Cerebellar nuclear complex (tissue), 1 donor: ENCODE measurements at regions not wholly inside any gene's neighbourhood (a gene's known extent, or its start where the extent isn't known, plus 50 kb on each side); places are given as distances from the start of the nearest gene placed in this dataset.
A peak's percentile ranks its signal among the peaks of the same experiment; 100 is the strongest.

Experiments
- DNase-seq, 2 experiments: peaks; one replicate each; lab custom pipeline; 2025; lab: John Stamatoyannopoulos, UW

GRCh38 chr14:97873291-97873690 is 1076.1 kb downstream of the VRK1 start:
- DNase-seq, result no peak

- no peak for DNase-seq
Measured at GRCh38 chr14:97874394-97874793, 1077.2 kb downstream of the VRK1 start.

- no peak for DNase-seq
Measured at GRCh38 chr14:97878206-97878605, 1081.0 kb downstream of the VRK1 start.

DNA sequence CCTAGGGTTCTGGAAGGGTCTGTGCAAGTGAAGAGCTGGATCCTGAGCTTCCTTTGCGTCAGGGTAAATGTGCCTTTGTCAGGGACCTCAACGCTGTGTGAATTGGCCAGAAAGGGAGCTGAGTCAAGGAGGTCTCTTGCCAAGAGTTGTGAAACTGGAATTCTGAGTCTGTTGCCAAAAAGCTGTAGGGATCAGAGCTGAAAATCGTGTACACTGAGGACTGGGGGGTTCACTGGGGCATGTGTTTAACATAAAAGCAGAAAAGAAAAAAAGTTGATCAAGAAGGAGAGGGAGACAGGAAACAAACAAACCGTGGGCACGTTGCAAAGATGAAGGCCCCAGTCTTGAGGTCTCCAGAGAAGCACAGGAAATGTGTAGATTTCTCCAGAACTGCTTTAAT is 1081.5 kb downstream of the VRK1 start:
- DNase-seq, result no peak

DNA sequence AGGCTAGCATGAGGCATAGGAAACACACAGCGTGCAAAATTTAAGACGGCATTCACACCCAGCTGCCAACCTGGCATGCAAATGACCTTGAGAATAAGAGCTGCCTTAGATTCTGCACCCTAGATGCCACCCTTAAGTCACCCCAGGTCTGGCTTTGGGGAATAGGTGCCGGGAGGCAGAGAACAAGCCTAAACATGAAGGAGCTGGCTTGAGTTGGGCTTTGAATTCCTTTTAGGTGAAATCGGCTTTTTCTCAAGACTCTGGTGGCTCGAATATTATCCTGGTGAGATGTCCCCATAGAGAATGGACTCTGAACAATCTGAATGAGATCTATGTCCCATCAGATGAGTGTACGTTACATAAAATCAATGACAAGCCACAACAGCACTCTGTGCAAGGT is 1090.5 kb downstream of the VRK1 start:
- no peak for DNase-seq

- peak; percentile 9 to 29 for DNase-seq
Measured at GRCh38 chr14:97888331-97888730, 1091.1 kb downstream of the VRK1 start.

GRCh38 chr14:97891515-97891914 is 1094.3 kb downstream of the VRK1 start:
- no peak for DNase-seq

- no peak for DNase-seq
Measured at GRCh38 chr14:97894552-97894951, 1097.4 kb downstream of the VRK1 start.

DNA sequence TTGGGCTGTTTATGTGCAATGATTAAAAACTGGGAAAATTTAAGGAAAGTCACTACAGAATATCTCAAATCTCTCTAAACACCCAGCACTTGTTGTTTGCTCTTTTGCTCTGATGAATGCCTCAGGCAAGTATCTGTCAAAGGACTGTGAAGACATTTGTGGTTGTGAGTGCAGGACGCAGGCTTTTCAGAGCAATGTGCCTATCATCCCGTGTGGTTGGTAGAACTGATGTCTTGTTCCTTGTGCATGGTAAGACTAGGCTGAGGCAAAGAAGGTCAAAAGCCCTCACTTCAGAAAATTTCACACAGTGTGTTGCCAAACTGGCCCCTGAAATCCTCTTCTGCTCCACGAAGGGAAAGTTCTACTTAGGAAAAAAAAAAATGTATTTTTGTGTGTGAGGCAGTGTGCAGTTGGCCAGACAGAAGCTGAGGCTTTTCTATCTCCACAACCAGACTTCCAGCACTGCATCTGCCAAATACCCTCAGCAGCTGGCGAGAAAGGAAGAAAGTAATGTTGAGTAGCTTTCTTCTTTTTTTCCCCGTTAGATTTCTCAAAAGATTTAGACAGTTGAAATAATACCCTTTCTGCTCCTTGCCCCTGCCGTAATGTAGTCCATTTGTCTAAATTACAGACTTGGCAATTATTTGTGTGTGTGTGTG is 1103.1 kb downstream of the VRK1 start:
- no peak for DNase-seq

GRCh38 chr14:97902630-97903029 is 1105.4 kb downstream of the VRK1 start:
- no peak for DNase-seq

GRCh38 chr14:97903821-97904220 is 1106.6 kb downstream of the VRK1 start:
- DNase-seq, result no peak

DNA sequence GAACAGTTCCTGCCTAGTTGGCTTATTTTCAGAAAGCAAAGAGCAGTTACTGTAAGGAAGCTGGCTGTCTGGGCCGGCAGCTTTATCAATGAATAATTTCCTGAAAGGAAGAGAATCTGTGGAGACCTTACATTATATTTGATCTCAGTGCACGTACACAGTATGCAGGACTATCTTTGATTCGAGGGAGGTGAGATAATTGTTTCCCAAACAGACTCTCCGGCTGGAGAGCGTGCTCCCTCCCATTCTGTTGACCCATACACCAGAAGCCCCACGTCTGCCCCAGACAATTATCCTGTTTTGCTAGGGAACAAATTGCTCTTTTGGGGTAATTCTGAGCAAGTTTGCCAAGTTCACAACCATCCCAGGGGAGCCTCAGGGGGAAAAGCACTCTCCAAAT is 1115.0 kb downstream of the VRK1 start:
- no peak for DNase-seq

GRCh38 chr14:97916100-97916499 is 1118.9 kb downstream of the VRK1 start:
- no peak for DNase-seq

GRCh38 chr14:97916669-97917568 is 1119.7 kb downstream of the VRK1 start:
- DNase-seq, result no peak

- no peak for DNase-seq
Measured at GRCh38 chr14:97920201-97920600, 1123.0 kb downstream of the VRK1 start.

GRCh38 chr14:97921296-97921695 is 1124.1 kb downstream of the VRK1 start:
- no peak for DNase-seq

GRCh38 chr14:97924922-97925613 is 1127.9 kb downstream of the VRK1 start:
- DNase-seq, result no peak

- DNase-seq, result no peak
Measured at GRCh38 chr14:97930166-97930565, 1133.0 kb downstream of the VRK1 start.

GRCh38 chr14:97931273-97931672 is 1134.1 kb downstream of the VRK1 start:
- DNase-seq, result no peak

GRCh38 chr14:97942921-97943320 is 1145.7 kb downstream of the VRK1 start:
- DNase-seq, result no peak

- no peak for DNase-seq
Measured at GRCh38 chr14:97943619-97944018, 1146.4 kb downstream of the VRK1 start.

DNA sequence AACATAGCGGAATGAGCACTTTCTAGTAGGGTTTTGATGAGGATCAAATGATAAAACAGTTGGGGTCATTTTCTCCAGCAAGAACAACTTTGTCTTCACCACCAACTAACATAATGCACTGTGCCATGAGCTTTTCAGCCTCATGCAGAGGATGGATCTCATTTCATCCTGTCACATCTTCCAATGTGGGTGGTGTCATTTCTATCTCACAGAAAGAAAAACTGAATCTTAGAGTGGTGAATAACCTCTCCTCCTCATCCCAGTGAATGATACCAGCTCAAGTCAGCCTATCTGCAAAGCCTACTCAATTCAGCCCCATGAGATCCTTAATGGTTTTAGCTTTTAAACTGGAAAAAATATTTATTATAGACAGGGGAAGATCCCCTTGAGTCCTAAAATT is 1147.2 kb downstream of the VRK1 start:
- no peak for DNase-seq

- no peak for DNase-seq
Measured at GRCh38 chr14:97945631-97946030, 1148.4 kb downstream of the VRK1 start.
